ENCODE measurements at regions not wholly inside any gene's neighbourhood (a gene's known extent, or its start where the extent isn't known, plus 50 kb on each side); places are given as distances from the start of the nearest gene placed in this dataset.

GRCh38 chr20:21947406-21947805 lies 241.9 kb downstream of the PAX1 start:
- CTCF ChIA-PET (ENCODE audit: partially characterized antibody), result interaction anchor here (0.7 to 1.2 kb wide), 2 partner anchors 10 to 138 kb away, joined by 3 read pairs; no protein-coding TSS in a partner anchor
- FAIRE-seq, result no peak
- Histone ChIP-seq H2BK120ac (replicated peaks; ENCODE audit: low read depth, low read length) (no peak overlapping the region), H2BK5ac (ENCODE audit: low read depth, low read length) (no peak overlapping the region), H3K56ac (replicated peaks; ENCODE audit: insufficient read length, low read depth, low read length) (no peak overlapping the region), H3K23ac (ENCODE audit: insufficient read length) (no peak overlapping the region), H3K27me3 (replicated peaks in 1 of 4; ENCODE audit: control insufficient read depth in 3 of 4, extremely low read depth in 1 of 4, insufficient read depth in 3 of 4, low read length in 3 of 4) (no peaks in the 10 kb centered on the region; a peak in 1 of 7 replicates), H4K8ac (ENCODE audit: extremely low read depth, insufficient read depth, low read length) (no peak overlapping the region), H4K20me1 (replicated peaks in 1 of 2; ENCODE audit: control insufficient read depth in 1 of 2, insufficient read depth in 2 of 2, low read length in 2 of 2) (no peaks in the 10 kb centered on the region), H3K27ac (ENCODE audit: low read depth, low read length) (no peak overlapping the region), H3K4me1 (replicated peaks in 1 of 4; ENCODE audit: control insufficient read depth in 3 of 4, insufficient read depth in 4 of 4, low read length in 3 of 4) (no peaks in the 10 kb centered on the region), H3K79me2 (ENCODE audit: control insufficient read depth in 1 of 2, insufficient read depth in 2 of 2, low read length in 2 of 2) (no peaks in the 10 kb centered on the region), H3K4me2 (ENCODE audit: insufficient read depth in 1 of 2, low read depth in 2 of 2, low read length in 2 of 2) (no peak overlapping the region), H3K9me3 (ENCODE audit: insufficient read depth in 2 of 2, low read depth in 1 of 2, low read length in 1 of 2) (no peaks in the 10 kb centered on the region), H2AK5ac (ENCODE audit: low read depth, low read length) (no peak overlapping the region), H3K18ac (ENCODE audit: extremely low read depth, low read length) (no peak overlapping the region), H4K91ac (replicated peaks; ENCODE audit: insufficient read length, low read length) (no peak overlapping the region), H2AFZ (ENCODE audit: low read length) (no peak overlapping the region), H4K5ac (ENCODE audit: insufficient read length, low read depth, low read length) (no peak overlapping the region), H3K4me3 (ENCODE audit: extremely low read depth in 1 of 4, insufficient read depth in 2 of 4, low read depth in 3 of 4, low read length in 4 of 4) (no peak overlapping the region), H3K36me3 (ENCODE audit: control insufficient read depth in 2 of 4, insufficient read depth in 4 of 4, low read length in 3 of 4) (no peaks in the 10 kb centered on the region), H3K4ac (replicated peaks; ENCODE audit: insufficient read length, low read depth, low read length) (no peak overlapping the region), H3K23me2 (ENCODE audit: low read depth, low read length) (no peaks in the 10 kb centered on the region), H2BK15ac (ENCODE audit: low read length) (no peak overlapping the region), H3K14ac (ENCODE audit: insufficient read length) (no peak overlapping the region), H3K79me1 (ENCODE audit: low read depth, low read length) (no peaks in the 10 kb centered on the region), H3K9ac (replicated peaks in 1 of 4; ENCODE audit: extremely low read depth in 1 of 4, low read depth in 3 of 4, low read length in 3 of 4) (no peak overlapping the region), H2BK20ac (ENCODE audit: low read length) (no peak overlapping the region), H2BK12ac (ENCODE audit: low read depth, low read length) (no peak overlapping the region)
- TF ChIP-seq SIRT6 (IDR thresholded peaks at IDR 0.05; ENCODE audit: low read length) (no peak), GTF2F1 (IDR thresholded peaks at IDR 0.05; ENCODE audit: borderline replicate concordance, low read depth, low read length) (no peak), EZH2 (IDR thresholded peaks at IDR 0.05; ENCODE audit: low read depth, low read length, severe bottlenecking) (no peak), POLR2A (IDR thresholded peaks at IDR 0.05; ENCODE audit: control extremely low read depth in 1 of 2, low read depth in 2 of 2, low read length in 2 of 2) (no peak), FOSL1 (IDR thresholded peaks at IDR 0.05; ENCODE audit: insufficient read depth, low read depth, low read length) (no peak), TBP (IDR thresholded peaks at IDR 0.05; ENCODE audit: low read depth, low read length) (no peak), TAF7 (optimal IDR thresholded peaks at IDR 0.05; ENCODE audit: borderline replicate concordance, low read depth, low read length) (no peak)
- no peak for DNase-seq (ENCODE audit: low read depth in 1 of 2, low spot score in 2 of 2)
- whole genome bisulfite sequencing, 2 experiments (ENCODE audit: extremely low coverage in 1 of 2, insufficient coverage in 1 of 2, insufficient read length in 1 of 2, insufficient replicate concordance in 2 of 2, low coverage in 1 of 2, low lambda C conversion rate in 2 of 2, missing lambda C conversion rate in 1 of 2), result 91% methylated on average over 2 of the region's 2 CpGs; no CpG with 5 or more reads in 1 of the 2 experiments
- POLR2A ChIA-PET (ENCODE audit: partially characterized antibody), result no interaction called here

Data from H1 (cell line).